ENCODE measurements at regions not wholly inside any gene's neighbourhood (a gene's known extent, or its start where the extent isn't known, plus 50 kb on each side); places are given as distances from the start of the nearest gene placed in this dataset.

DNA sequence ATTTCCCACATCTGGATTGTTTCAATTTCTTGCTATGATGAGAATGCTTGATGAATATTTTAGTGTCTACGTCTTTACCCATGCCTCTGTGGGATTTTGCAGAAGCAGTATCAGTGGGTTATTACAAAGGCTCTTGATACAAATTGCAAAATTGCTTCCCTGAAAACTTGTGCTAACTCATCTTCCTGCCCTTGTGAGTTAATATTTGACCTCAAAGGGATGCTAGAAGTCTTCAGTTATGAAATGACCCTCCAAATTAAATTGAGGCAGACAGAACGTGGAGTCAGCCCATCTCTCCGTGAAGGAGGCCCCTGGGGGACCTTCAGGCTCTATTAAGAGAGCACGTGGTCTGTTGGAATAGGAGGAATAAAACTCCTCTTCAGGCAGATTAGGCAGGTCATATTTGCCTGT lies 239.2 kb upstream of the HS6ST1 start:
- TF ChIP-seq, protein P1, sequence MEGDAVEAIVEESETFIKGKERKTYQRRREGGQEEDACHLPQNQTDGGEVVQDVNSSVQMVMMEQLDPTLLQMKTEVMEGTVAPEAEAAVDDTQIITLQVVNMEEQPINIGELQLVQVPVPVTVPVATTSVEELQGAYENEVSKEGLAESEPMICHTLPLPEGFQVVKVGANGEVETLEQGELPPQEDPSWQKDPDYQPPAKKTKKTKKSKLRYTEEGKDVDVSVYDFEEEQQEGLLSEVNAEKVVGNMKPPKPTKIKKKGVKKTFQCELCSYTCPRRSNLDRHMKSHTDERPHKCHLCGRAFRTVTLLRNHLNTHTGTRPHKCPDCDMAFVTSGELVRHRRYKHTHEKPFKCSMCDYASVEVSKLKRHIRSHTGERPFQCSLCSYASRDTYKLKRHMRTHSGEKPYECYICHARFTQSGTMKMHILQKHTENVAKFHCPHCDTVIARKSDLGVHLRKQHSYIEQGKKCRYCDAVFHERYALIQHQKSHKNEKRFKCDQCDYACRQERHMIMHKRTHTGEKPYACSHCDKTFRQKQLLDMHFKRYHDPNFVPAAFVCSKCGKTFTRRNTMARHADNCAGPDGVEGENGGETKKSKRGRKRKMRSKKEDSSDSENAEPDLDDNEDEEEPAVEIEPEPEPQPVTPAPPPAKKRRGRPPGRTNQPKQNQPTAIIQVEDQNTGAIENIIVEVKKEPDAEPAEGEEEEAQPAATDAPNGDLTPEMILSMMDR (IDR thresholded peaks at IDR 0.05): no peak
- no peak for TF ChIP-seq POLR2A (IDR thresholded peaks at IDR 0.05)

All from right lobe of liver (tissue), 4 donors.